ENCODE measurements at regions not wholly inside any gene's neighbourhood (a gene's known extent, or its start where the extent isn't known, plus 50 kb on each side); places are given as distances from the start of the nearest gene placed in this dataset.

GRCh38 chr4:141387299-141387698 is 166.6 kb downstream of the ZNF330 start:
- no peak overlapping the region for H3K4me3 Mint-ChIP-seq (ENCODE audit: unreplicated experiment)
- Histone ChIP-seq H3K27me3 (ENCODE audit: insufficient read depth, low read length) (no peaks in the 10 kb centered on the region), H3K79me2 (ENCODE audit: insufficient read depth, low read length) (no peaks in the 10 kb centered on the region), H3K4me3 (ENCODE audit: insufficient read depth, low read depth, low read length) (no peak overlapping the region), H3K4me1 (ENCODE audit: insufficient read depth, low read length) (no peaks in the 10 kb centered on the region), H3K4me2 (ENCODE audit: low read length) (no peak overlapping the region), H3K36me3 (ENCODE audit: insufficient read depth, low read length) (no peaks in the 10 kb centered on the region), H2AFZ (ENCODE audit: low read depth, low read length) (no peak overlapping the region), H3K9me3 (ENCODE audit: insufficient read depth, low read depth, low read length) (no peaks in the 10 kb centered on the region), H4K20me1 (ENCODE audit: insufficient read depth, low read length) (no peaks in the 10 kb centered on the region), H3K9ac (ENCODE audit: low read length) (no peak overlapping the region), H3K27ac (ENCODE audit: low read depth, low read length) (no peak overlapping the region)
- FAIRE-seq (no peak), DNase-seq (ENCODE audit: low read depth) (peak; percentile 60)
- no peak overlapping the region for H3K27ac Mint-ChIP-seq (ENCODE audit: unreplicated experiment)
- no peaks in the 10 kb centered on the region for H3K9me3 Mint-ChIP-seq (ENCODE audit: unreplicated experiment)
- H3K27me3 Mint-ChIP-seq (ENCODE audit: low read depth, unreplicated experiment), result no peaks in the 10 kb centered on the region
- no peak for TF ChIP-seq EZH2 (IDR thresholded peaks at IDR 0.05; ENCODE audit: insufficient read depth, low read length)
- H3K4me1 Mint-ChIP-seq (ENCODE audit: low read depth, unreplicated experiment), result peaks cover 4% of the 10 kb centered on the region
- H3K36me3 Mint-ChIP-seq (ENCODE audit: low read depth, unreplicated experiment), result no peaks in the 10 kb centered on the region

DNA sequence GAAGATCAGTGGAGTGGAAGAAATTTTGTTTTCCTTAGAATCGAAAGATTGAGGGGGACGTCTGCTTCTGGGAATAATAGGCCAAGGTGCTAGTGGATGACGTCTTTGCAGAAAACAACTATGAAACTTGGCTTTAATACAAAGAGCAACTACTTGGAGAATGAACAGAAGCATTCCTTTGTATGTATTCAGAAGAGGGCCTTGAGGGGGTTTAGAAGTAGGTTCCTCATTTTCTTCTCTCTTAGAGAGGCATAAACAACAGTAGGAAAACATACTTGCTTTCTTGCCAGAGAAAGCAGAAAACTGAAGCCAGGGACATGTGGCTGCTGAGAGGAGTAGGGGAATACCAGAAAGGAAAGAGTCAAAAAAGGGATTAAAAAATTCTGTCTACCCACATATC is 167.8 kb downstream of the ZNF330 start:
- no peaks in the 10 kb centered on the region for H3K27me3 ChIP-seq (ENCODE audit: insufficient read depth, low read length)
- H3K4me2 ChIP-seq (ENCODE audit: low read length), result peak overlapping the region; percentile 26
- peak overlapping the region; percentile 43 for H3K27ac ChIP-seq (ENCODE audit: low read depth, low read length)
- no peaks in the 10 kb centered on the region for H3K79me2 ChIP-seq (ENCODE audit: insufficient read depth, low read length)
- no peak overlapping the region for H3K9ac ChIP-seq (ENCODE audit: low read length)
- FAIRE-seq (peak; percentile 62), DNase-seq (ENCODE audit: low read depth) (peak; percentile 97)
- Mint-ChIP-seq H3K9me3 (ENCODE audit: unreplicated experiment) (no peaks in the 10 kb centered on the region), H3K4me1 (ENCODE audit: low read depth, unreplicated experiment) (peaks cover 4% of the 10 kb centered on the region), H3K27me3 (ENCODE audit: low read depth, unreplicated experiment) (no peaks in the 10 kb centered on the region), H3K4me3 (ENCODE audit: unreplicated experiment) (no peak overlapping the region), H3K27ac (ENCODE audit: unreplicated experiment) (peak overlapping the region; percentile 60), H3K36me3 (ENCODE audit: low read depth, unreplicated experiment) (no peaks in the 10 kb centered on the region)
- no peaks in the 10 kb centered on the region for H4K20me1 ChIP-seq (ENCODE audit: insufficient read depth, low read length)
- H2AFZ ChIP-seq (ENCODE audit: low read depth, low read length), result no peak overlapping the region
- H3K9me3 ChIP-seq (ENCODE audit: insufficient read depth, low read depth, low read length), result no peaks in the 10 kb centered on the region
- H3K4me3 ChIP-seq (ENCODE audit: insufficient read depth, low read depth, low read length), result no peak overlapping the region
- TF ChIP-seq EZH2 (IDR thresholded peaks at IDR 0.05; ENCODE audit: insufficient read depth, low read length) (no peak), CTCF (IDR thresholded peaks at IDR 0.05; ENCODE audit: insufficient read depth, low read depth, low read length) (no peak)
- no peaks in the 10 kb centered on the region for H3K36me3 ChIP-seq (ENCODE audit: insufficient read depth, low read length)
- no peaks in the 10 kb centered on the region for H3K4me1 ChIP-seq (ENCODE audit: insufficient read depth, low read length)

DNA sequence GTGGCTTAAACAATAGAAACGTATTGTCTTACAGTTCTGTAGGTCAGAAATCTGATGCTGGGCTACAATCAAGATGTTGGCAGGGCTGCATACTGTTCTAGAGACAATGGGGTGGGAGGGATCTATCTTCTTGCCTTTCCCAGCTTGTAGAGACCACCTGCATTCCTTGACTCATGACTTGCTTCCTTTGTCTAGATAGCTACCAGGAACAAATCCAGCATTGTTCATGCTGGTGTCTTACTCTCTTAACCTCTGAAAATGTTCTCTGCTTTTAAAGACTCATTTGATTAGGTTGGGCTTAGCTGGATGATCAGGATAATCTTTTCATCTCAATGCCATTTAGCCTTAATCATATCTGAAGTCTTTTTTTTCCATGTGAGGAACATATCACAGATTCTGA is 169.0 kb downstream of the ZNF330 start:
- DNase-seq (ENCODE audit: low read depth) (peak; percentile 80), FAIRE-seq (no peak)
- Mint-ChIP-seq H3K27me3 (ENCODE audit: low read depth, unreplicated experiment) (no peaks in the 10 kb centered on the region), H3K4me1 (ENCODE audit: low read depth, unreplicated experiment) (peaks cover 4% of the 10 kb centered on the region), H3K4me3 (ENCODE audit: unreplicated experiment) (no peak overlapping the region), H3K9me3 (ENCODE audit: unreplicated experiment) (no peaks in the 10 kb centered on the region), H3K36me3 (ENCODE audit: low read depth, unreplicated experiment) (no peaks in the 10 kb centered on the region), H3K27ac (ENCODE audit: unreplicated experiment) (no peak overlapping the region)
- H3K79me2 ChIP-seq (ENCODE audit: insufficient read depth, low read length), result no peaks in the 10 kb centered on the region
- no peaks in the 10 kb centered on the region for H4K20me1 ChIP-seq (ENCODE audit: insufficient read depth, low read length)
- no peak overlapping the region for H3K9ac ChIP-seq (ENCODE audit: low read length)
- H3K4me1 ChIP-seq (ENCODE audit: insufficient read depth, low read length), result no peaks in the 10 kb centered on the region
- no peak overlapping the region for H2AFZ ChIP-seq (ENCODE audit: low read depth, low read length)
- no peak for TF ChIP-seq EZH2 (IDR thresholded peaks at IDR 0.05; ENCODE audit: insufficient read depth, low read length)
- no peak for TF ChIP-seq CTCF (IDR thresholded peaks at IDR 0.05; ENCODE audit: insufficient read depth, low read depth, low read length)
- H3K27ac ChIP-seq (ENCODE audit: low read depth, low read length), result no peak overlapping the region
- no peaks in the 10 kb centered on the region for H3K9me3 ChIP-seq (ENCODE audit: insufficient read depth, low read depth, low read length)
- H3K27me3 ChIP-seq (ENCODE audit: insufficient read depth, low read length), result no peaks in the 10 kb centered on the region
- H3K4me3 ChIP-seq (ENCODE audit: insufficient read depth, low read depth, low read length), result no peak overlapping the region
- H3K4me2 ChIP-seq (ENCODE audit: low read length), result no peak overlapping the region
- no peaks in the 10 kb centered on the region for H3K36me3 ChIP-seq (ENCODE audit: insufficient read depth, low read length)
